Superior temporal gyrus (tissue), 1 donor: ENCODE measurements at regions not wholly inside any gene's neighbourhood (a gene's known extent, or its start where the extent isn't known, plus 50 kb on each side); places are given as distances from the start of the nearest gene placed in this dataset.

Experiments
- DNase-seq: peaks from one replicate; pipeline ENCODE4 v3.0.0-alpha.2; 2016; ENCODE audit errors: extremely low spot score

- no peak for DNase-seq
These were observed 215.4 kb upstream of the RTL1 start for GRCh38 chr14:101118746-101119591.

- DNase-seq = no peak
These were observed 216.5 kb upstream of the RTL1 start for GRCh38 chr14:101119830-101120571.

GRCh38 chr14:101120641-101121507 lies 217.4 kb upstream of the RTL1 start:
- DNase-seq = peak; percentile 23

GRCh38 chr14:101121508-101122139 lies 218.1 kb upstream of the RTL1 start:
- DNase-seq = no peak

DNA sequence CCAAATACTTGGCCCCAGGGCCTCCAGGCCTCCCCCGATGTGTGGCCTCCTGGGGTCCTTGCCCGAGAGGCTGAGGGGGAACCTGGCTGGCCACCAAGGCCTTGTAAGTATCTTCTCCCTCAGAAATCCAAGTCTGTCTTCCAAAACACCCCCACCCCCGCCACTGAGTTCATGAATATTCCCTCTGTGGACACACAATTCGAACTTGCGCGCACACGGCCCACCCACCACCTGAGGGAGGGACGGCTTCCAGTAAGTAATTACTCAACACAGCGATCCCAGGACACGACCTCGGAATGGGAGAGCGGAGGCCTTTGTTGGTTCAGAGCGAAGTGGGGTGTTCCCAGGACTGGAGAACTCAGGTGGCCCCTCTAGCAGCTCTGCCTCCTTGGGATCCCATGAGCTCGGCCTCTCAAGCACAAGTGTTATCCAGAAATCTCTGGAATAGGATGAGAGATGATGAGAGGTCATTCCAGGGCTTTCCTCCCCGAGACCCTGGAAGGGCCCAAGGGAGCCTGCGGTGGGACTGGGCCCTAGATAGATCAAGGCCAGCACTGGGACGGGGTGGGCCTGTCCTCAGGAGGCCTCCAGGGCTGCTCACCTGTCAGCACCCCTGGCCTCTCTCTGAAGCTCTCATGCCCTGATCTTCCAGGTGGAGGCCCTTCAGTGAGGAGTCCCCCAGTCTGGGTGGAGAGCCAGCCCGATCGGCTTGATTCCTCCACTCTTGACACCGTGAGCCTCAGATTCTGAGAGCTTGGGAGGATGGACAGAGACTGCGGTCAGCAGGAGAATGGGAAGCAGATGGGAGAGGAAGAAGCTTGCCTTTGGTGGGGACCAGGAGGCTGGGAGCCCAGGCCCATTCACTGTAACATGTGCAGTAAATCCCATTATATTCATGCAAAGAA lies 219.0 kb upstream of the RTL1 start:
- no peak for DNase-seq

GRCh38 chr14:101123618-101124510 lies 220.3 kb upstream of the RTL1 start:
- no peak for DNase-seq

- no peak for DNase-seq
These were observed 221.3 kb upstream of the RTL1 start for GRCh38 chr14:101124815-101125214.

GRCh38 chr14:101125313-101125712 lies 221.8 kb upstream of the RTL1 start:
- no peak for DNase-seq

DNA sequence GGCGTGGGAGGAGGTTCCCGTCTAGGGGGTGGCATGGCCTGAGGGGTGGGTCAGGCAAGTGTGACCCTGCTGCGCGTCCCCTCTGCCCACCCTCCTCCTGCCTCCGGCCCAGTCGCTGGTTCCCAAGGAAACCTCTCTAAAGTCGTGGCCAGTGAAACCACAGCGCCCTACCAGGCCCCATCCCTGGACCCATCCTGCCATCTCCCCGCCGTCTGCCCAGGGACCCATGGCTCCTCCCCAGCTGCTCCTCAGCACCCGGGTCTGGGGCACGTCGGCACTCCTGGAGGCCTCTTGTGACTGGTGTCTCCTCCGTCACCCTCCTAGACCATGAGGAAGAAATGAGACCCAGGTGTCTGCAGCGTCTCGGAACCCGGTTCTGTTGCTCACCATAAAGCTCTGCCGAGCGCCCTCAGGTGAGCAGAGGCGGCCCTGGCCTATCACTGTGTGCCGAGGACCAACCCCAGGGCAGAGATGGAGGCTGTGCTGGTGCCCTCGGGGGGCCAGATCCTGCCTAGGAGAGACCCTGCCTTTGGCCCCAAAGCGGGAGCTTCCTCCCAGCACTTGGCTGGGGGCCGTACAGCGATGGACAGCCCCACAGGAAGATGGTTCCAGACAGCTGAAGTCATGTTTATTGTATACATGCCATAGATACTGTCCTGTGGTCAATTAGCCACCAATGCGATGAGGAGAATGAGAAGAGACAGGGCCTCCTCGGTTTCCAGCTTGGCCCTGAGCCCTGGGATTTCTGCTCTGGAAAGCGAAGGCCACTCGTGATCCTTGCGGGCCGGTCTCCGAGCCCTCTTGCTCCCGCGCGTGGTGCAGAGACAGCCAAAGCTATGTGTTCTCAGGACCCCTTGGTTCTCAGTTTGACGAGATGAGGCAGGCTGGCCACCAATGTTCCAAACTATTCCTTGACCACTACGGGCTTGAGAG lies 222.5 kb upstream of the RTL1 start:
- DNase-seq = no peak

DNA sequence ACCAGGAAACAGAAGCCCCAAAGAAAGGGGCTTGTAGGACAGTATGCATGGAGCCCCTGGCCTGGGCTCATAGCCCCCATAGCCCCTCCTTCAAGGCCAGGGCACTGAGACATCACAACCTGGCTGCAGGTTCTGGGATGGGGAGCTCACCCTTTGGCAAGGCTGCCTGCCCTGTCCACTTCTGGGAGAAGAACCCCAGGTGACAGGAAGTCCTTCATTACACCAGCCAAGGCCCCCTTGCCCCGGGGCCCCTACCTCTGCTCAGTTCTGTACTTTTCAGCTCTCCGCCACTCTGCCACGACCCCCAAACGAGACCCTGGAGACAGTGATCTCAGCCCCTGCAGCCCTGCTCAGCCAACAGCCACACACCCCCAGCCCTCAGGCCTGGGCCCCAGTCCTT lies 223.2 kb upstream of the RTL1 start:
- DNase-seq = no peak

- DNase-seq = no peak
These were observed 223.7 kb upstream of the RTL1 start for GRCh38 chr14:101127224-101127623.

- DNase-seq = no peak
These were observed 225.2 kb upstream of the RTL1 start for GRCh38 chr14:101128478-101129321.

GRCh38 chr14:101129521-101130167 lies 226.1 kb upstream of the RTL1 start:
- DNase-seq = no peak

GRCh38 chr14:101130861-101131260 lies 227.3 kb upstream of the RTL1 start:
- no peak for DNase-seq

DNA sequence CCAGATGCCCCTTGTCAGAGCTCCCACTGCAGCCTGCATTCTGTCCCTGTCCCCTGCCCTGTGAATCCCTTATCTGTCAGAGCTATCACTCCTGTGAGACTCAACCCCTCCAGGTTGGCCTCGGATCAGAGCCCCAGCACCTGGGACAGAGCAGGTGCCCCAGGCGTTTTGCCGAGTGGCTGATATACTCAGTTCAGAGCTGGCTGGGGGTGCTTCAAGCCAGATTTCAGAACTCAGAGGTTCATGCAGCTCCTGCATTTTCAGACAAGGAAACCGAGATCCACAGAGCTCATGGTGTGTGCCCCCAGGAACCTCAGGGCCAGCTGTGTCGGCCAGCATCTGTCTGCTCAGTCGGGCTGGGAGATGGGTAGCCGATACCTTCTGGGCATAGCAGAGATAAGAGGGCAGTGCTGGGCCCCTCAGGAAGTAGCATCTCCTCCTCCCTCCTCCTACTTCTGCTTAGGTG lies 228.0 kb upstream of the RTL1 start:
- no peak for DNase-seq

GRCh38 chr14:101132051-101132571 lies 228.6 kb upstream of the RTL1 start:
- no peak for DNase-seq

GRCh38 chr14:101132588-101132987 lies 229.1 kb upstream of the RTL1 start:
- DNase-seq = no peak
